Activated CD8-positive, alpha-beta memory T cell treated with anti-CD3 and anti-CD28 coated beads, Interleukin-2, amount 10 ng/mL, durations not matched to agents 7 days and 5 days (primary cell): ENCODE measurements at regions not wholly inside any gene's neighbourhood (a gene's known extent, or its start where the extent isn't known, plus 50 kb on each side); places are given as distances from the start of the nearest gene placed in this dataset.
"Not testable (repeated sequence)": the region's sequence is repeated elsewhere in the genome, so short reads cannot be mapped to it uniquely, and the experiment has no call there.

Experiments used
- ATAC-seq: fragments of 150-1000 bp; cut with Tn5 transposase; one replicate; pipeline ENCODE4 v1.10.0; 2021; ENCODE audit warnings: moderate library complexity
- CTCF ChIA-PET: fragments of 350-600 bp; sonication (Branson Sonifier 250); formaldehyde crosslinking; loops from one replicate; lab custom pipeline; 2021; ENCODE audit warnings: antibody characterized with exemption; lab: Charles Lee
- DNase-seq: peaks from one replicate; pipeline ENCODE4 v3.0.0-alpha.2; 2020
- H3K27ac Mint-ChIP-seq: one replicate; pipeline ENCODE4 v1.8.0; 2021; ENCODE audit warnings: mild to moderate bottlenecking, mixed read lengths
- H3K27me3 Mint-ChIP-seq: one replicate; pipeline ENCODE4 v1.8.0; 2021; ENCODE audit warnings: mixed read lengths
- H3K36me3 Mint-ChIP-seq: one replicate; pipeline ENCODE4 v1.8.0; 2021; ENCODE audit warnings: mild to moderate bottlenecking, mixed read lengths
- H3K4me1 Mint-ChIP-seq: one replicate; pipeline ENCODE4 v1.8.0; 2021; ENCODE audit warnings: mixed read lengths
- H3K4me3 Mint-ChIP-seq: one replicate; pipeline ENCODE4 v1.8.0; 2021; ENCODE audit warnings: mild to moderate bottlenecking, moderate library complexity, mixed read lengths
- H3K9me3 Mint-ChIP-seq: one replicate; pipeline ENCODE4 v1.8.0; 2022; ENCODE audit warnings: low read depth, mixed read lengths

DNA sequence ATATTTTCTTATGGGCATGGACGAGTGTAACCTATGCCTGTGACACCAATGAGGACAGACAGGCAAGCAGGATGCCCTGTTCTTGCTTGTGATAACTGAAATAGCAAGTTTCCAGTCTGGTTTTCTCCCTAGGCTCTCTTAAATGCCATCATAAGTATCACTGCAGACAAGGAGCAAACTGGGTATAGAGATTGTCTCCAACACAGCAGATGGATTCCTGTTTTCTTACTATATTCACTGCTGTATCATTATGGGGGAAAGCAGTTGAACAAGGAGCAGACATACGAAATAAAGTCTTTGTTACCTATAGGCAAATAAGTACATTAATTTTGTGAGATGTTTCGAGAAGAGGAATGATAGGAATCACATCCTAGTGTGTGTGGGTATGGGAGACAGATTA is 178.0 kb upstream of the TBL1XR1 start:
- no peaks in the 10 kb centered on the region for H3K9me3 Mint-ChIP-seq
- H3K36me3 Mint-ChIP-seq = peaks cover 2% of the 10 kb centered on the region
- peaks cover 3% of the 10 kb centered on the region for H3K4me1 Mint-ChIP-seq
- CTCF ChIA-PET = no interaction called here
- H3K4me3 Mint-ChIP-seq = no peak overlapping the region
- DNase-seq = no peak
- no peaks in the 10 kb centered on the region for H3K27me3 Mint-ChIP-seq
- H3K27ac Mint-ChIP-seq = no peak overlapping the region
- no peak for ATAC-seq

DNA sequence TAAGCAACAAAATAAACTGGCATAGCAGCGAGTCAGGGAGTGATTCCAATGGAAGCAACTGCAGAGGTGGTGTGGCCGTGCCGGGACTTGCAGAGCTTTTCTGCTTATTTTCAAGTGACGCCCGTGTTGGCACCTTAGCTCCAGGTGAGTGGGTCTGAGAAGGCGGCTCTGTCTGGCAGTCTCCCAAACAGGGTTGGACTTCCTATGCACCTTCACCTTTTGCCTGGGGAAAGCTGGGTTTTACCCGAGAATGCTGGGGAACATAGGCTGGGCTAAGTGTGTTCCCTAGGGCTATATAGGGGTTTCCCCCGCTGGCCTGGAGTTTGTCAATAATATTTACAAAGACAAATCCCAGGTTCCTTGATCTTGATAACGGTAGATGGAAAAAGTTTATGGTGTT is 179.9 kb upstream of the TBL1XR1 start:
- H3K27me3 Mint-ChIP-seq = no peaks in the 10 kb centered on the region
- peaks cover 5% of the 10 kb centered on the region for H3K36me3 Mint-ChIP-seq
- H3K9me3 Mint-ChIP-seq = peaks cover 1% of the 10 kb centered on the region
- CTCF ChIA-PET = interaction anchor here (1.1 kb wide), 1 partner anchor 12 kb away, joined by 3 read pairs; no protein-coding TSS in a partner anchor
- DNase-seq (no peak), ATAC-seq (no peak)
- no peak overlapping the region for H3K4me3 Mint-ChIP-seq
- peaks cover 3% of the 10 kb centered on the region for H3K4me1 Mint-ChIP-seq
- H3K27ac Mint-ChIP-seq = no peak overlapping the region

DNA sequence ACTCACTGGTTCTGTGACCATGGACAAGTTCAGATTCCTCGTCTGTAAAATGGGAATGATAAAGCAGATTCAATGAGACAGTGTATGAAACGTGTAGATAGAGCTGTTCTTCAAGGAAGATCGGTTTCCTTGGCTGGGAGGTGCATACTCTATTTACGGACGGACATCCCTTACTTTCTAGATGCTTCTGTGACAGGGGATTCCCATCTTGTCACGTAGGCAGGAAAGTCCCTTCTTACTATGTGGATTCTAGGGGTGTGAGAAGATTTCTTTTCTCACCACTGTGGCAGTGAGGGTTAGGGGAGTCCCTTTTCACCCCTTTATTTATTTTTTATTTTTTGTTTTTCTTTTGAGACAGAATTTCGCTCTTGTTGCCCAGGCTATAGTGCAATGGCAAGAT is 180.9 kb upstream of the TBL1XR1 start:
- Mint-ChIP-seq H3K4me1 (peaks cover 3% of the 10 kb centered on the region), H3K9me3 (peaks cover 3% of the 10 kb centered on the region), H3K27ac (no peak overlapping the region), H3K4me3 (no peak overlapping the region), H3K27me3 (no peaks in the 10 kb centered on the region), H3K36me3 (peaks cover 5% of the 10 kb centered on the region)
- CTCF ChIA-PET = no interaction called here
- DNase-seq (no peak), ATAC-seq (no peak)

DNA sequence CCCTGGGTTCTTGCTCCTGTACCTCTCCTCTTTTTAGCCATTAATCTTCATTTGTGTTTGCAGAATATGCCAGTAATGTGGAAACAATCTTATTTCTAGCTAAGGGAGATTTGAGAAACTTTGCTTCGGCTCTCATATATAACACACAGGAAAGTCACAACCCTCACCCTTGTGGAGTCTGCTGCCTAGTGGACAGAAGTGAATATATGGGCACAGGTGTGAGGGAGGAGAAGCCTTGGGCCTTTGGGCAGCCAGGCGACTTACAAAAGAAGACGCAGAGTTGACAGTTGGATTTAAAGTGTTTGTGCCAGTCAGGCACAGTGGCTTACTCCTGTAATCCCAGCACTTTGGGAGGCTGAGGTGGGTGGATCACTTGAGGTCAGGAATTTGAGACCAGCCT is 181.8 kb upstream of the TBL1XR1 start:
- no peak overlapping the region for H3K4me3 Mint-ChIP-seq
- H3K4me1 Mint-ChIP-seq = peaks cover 3% of the 10 kb centered on the region
- H3K27ac Mint-ChIP-seq = no peak overlapping the region
- ATAC-seq (no peak), DNase-seq (no peak)
- H3K9me3 Mint-ChIP-seq = peaks cover 3% of the 10 kb centered on the region
- H3K36me3 Mint-ChIP-seq = peaks cover 5% of the 10 kb centered on the region
- H3K27me3 Mint-ChIP-seq = no peaks in the 10 kb centered on the region
- CTCF ChIA-PET = interaction anchor here (0.7 to 1.0 kb wide), 2 partner anchors 9 to 69 kb away, joined by 3 read pairs; no protein-coding TSS in a partner anchor

DNA sequence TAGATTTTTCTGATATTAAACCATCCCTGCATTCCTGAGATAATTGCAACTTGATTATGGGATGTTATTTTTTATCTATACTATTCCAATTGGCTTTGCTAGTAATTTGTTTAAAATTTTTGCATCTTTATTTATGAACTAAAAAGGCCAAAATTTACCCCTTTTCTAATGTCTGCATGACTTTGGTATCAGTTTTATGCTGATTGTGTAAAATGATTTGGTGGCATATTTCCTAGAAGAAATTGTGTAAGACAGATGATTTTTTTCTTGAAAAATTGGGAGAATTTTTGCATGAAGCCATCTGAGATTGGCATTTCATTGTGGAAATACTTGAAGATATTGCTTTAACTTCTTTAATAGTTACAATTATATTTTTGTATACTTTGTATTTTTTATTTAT is 183.8 kb upstream of the TBL1XR1 start:
- Mint-ChIP-seq H3K36me3 (peaks cover 5% of the 10 kb centered on the region), H3K9me3 (peaks cover 3% of the 10 kb centered on the region), H3K4me3 (no peak overlapping the region), H3K4me1 (peaks cover 3% of the 10 kb centered on the region), H3K27ac (no peak overlapping the region), H3K27me3 (no peaks in the 10 kb centered on the region)
- CTCF ChIA-PET = no interaction called here
- no peak for ATAC-seq
- no peak for DNase-seq

DNA sequence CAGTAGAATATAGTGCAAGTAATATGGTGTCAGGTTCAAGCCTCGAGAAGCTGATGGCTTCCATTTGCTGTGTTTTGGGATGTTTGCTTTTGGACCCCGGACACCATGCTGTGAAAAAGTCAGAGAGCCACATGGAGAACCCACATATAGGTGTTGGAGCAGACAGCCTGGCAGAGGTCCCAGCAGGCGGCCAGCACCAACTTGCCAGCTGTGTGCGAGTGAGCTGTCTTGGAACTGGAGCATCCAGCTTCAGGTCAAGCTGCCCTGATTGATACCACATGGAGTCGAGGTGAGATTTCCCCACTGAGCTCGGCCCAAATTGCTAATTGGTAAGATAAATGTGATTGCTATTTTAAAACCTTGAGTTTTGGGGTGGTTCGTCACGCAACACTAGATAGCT is 185.7 kb upstream of the TBL1XR1 start:
- Mint-ChIP-seq H3K4me1 (peaks cover 3% of the 10 kb centered on the region), H3K9me3 (peaks cover 5% of the 10 kb centered on the region), H3K36me3 (peaks cover 5% of the 10 kb centered on the region), H3K27ac (no peak overlapping the region), H3K4me3 (no peak overlapping the region), H3K27me3 (no peaks in the 10 kb centered on the region)
- DNase-seq (no peak), ATAC-seq (no peak)
- CTCF ChIA-PET = no interaction called here

DNA sequence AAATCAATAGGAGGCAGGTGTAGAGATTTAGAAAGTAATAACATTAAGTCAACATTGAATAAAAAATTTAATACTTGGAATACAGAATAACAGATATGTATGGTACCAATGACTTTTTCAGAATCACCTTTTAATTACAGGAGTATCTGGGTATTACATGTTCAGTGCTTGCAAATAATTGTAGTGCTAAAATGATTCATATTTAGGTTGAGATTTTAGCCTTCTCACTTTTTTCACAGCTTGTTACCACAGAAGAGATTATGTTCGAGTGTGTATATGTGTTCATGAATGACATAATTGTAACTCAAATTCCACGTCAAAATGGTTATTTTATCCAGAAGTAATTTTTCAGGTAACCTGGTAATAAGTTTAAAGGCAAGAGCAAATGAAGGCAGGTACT is 187.9 kb upstream of the TBL1XR1 start:
- CTCF ChIA-PET = no interaction called here
- Mint-ChIP-seq H3K27ac (no peak overlapping the region), H3K9me3 (peaks cover 5% of the 10 kb centered on the region), H3K4me3 (no peak overlapping the region), H3K36me3 (peaks cover 4% of the 10 kb centered on the region), H3K27me3 (no peaks in the 10 kb centered on the region), H3K4me1 (no peaks in the 10 kb centered on the region)
- ATAC-seq = no peak
- no peak for DNase-seq

DNA sequence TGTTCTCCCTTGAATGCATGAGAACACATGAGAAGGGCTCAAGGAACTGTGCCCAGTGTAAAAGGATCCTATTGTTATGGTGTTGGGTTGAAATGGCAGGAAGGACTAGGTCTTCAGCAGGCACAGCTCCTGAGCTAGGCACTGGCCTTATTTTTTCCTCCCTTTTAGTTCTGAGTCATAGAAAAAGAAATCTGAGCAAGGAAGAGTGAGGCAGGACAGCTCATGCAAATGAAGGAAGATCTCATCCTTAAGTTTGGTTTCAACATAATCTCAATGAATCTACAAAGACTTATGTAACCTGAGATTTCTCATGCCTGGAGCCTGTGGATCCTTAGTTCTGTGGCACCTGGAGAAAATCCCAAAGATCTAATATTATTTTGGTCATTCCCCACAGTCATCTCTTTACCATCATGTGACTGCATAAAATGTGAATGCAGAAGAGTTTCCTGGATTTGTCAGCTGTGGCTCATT is 188.6 kb upstream of the TBL1XR1 start:
- no peak overlapping the region for H3K4me3 Mint-ChIP-seq
- CTCF ChIA-PET = no interaction called here
- ATAC-seq = no peak

DNA sequence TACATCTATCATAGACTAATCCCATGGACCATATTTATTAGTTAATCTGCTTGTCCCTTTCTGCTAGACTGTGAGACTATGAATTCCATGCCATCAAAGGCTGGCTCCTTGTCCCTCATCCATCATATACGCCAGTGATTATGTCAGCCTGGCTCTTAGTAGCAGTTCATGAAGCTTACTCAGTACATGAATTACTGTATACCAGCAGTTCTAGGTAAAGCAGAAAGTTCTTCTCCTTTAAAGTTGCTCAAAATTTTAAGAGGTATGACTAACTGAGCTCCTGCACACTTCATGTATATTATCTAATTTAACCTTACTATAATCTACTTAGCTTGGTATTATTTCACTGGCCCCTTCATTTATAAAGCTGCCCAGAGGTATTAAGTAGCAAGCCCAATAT is 190.9 kb upstream of the TBL1XR1 start:
- DNase-seq (no peak), ATAC-seq (no peak)
- Mint-ChIP-seq H3K9me3 (peaks cover 2% of the 10 kb centered on the region), H3K36me3 (no peaks in the 10 kb centered on the region), H3K27ac (no peak overlapping the region), H3K4me3 (no peak overlapping the region), H3K27me3 (no peaks in the 10 kb centered on the region), H3K4me1 (no peaks in the 10 kb centered on the region)
- CTCF ChIA-PET = no interaction called here

More for the DNA sequence above, 188.6 kb upstream of the TBL1XR1 start:
- H3K9me3 Mint-ChIP-seq = peaks cover 5% of the 10 kb centered on the region
- peaks cover 2% of the 10 kb centered on the region for H3K36me3 Mint-ChIP-seq
- no peaks in the 10 kb centered on the region for H3K27me3 Mint-ChIP-seq
- no peaks in the 10 kb centered on the region for H3K4me1 Mint-ChIP-seq
- no peak overlapping the region for H3K27ac Mint-ChIP-seq
- no peak for DNase-seq

DNA sequence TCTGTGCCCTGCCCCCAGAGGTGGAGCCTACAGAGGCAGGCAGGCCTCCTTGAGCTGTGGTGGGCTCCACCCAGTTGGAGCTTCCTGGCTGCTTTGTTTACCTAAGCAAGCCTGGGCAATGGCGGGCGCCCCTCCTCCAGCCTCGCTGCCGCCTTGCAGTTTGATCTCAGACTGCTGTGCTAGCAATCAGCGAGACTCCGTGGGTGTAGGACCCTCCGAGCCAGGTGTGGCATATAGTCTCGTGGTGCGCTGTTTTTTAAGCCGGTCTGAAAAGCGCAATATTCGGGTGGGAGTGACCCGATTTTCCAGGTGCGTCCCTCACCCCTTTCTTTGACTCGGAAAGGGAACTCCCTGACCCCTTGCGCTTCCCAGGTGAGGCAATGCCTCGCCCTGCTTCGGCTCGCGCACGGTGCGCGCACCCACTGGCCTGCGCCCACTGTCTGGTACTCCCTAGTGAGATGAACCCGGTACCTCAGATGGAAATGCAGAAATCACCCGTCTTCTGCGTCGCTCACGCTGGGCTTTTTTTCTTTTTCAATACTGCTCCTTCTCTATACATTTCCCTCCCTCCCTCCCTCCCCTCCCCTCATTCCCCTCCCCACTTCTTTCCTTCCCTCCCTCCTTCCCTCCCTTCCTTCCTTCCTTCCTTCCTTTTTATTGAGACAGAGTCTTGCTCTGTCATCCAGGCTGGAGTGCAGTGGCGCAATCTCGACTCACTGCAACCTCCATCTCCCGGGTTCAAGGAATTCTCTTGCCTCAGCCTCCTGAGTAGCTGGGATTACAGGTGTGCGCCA is 197.1 kb upstream of the TBL1XR1 start:
- H3K4me3 Mint-ChIP-seq = peak overlapping the region; percentile 45
- H3K27me3 Mint-ChIP-seq, DNase-seq: not testable (repeated sequence)

DNA sequence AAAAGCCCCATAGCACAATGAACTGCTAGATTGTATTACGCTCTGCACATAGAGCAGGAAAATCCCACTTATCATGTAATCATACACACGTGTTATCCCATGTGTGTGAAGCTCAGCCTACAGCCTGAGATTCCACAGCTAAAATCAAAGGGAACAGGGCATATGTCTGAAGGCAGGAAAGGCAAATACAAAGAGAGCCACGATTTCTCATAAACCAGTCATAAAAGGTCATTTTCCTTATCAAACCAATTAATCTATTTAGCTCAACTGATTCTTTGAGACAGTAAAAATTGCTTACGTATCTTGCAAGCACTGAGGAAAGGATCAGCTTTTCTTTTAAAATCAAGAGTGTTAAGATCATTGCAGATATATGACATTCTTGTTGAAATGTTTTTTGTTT is 199.5 kb upstream of the TBL1XR1 start:
- CTCF ChIA-PET = interaction anchor here (1.3 kb wide), 1 partner anchor 13 kb away, joined by 3 read pairs; no protein-coding TSS in a partner anchor
- Mint-ChIP-seq H3K27ac (no peak overlapping the region), H3K9me3 (peaks cover 4% of the 10 kb centered on the region), H3K27me3 (no peaks in the 10 kb centered on the region), H3K4me3 (no peak overlapping the region), H3K4me1 (no peaks in the 10 kb centered on the region), H3K36me3 (peaks cover 1% of the 10 kb centered on the region)
- DNase-seq = no peak
- no peak for ATAC-seq

More for the DNA sequence above, 197.1 kb upstream of the TBL1XR1 start:
- ATAC-seq, H3K4me1 Mint-ChIP-seq, CTCF ChIA-PET, H3K27ac Mint-ChIP-seq, H3K9me3 Mint-ChIP-seq, H3K36me3 Mint-ChIP-seq: not testable (repeated sequence)

DNA sequence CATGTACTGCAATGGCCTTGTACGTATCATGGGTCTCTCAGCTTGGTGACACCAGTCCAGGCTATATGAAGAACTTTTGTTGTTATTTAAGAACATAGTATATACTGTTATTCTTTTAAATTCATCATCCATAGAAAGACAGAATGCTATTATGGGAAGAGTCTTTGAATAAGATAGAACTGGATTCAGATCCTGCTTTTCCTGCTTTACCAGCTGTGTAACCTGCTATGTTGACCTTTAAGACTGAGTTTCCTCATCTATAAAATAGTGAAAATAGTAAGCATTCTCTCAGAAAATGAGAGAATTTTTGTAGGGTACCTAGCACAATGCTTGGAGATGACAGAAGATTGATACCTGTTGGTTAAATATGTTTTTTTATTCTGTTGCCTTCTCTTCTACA is 204.1 kb upstream of the TBL1XR1 start:
- ATAC-seq (no peak), DNase-seq (no peak)
- Mint-ChIP-seq H3K36me3 (no peaks in the 10 kb centered on the region), H3K27me3 (no peaks in the 10 kb centered on the region), H3K9me3 (peaks cover 2% of the 10 kb centered on the region), H3K27ac (no peak overlapping the region), H3K4me3 (no peak overlapping the region), H3K4me1 (peaks cover 3% of the 10 kb centered on the region)
- CTCF ChIA-PET = no interaction called here

DNA sequence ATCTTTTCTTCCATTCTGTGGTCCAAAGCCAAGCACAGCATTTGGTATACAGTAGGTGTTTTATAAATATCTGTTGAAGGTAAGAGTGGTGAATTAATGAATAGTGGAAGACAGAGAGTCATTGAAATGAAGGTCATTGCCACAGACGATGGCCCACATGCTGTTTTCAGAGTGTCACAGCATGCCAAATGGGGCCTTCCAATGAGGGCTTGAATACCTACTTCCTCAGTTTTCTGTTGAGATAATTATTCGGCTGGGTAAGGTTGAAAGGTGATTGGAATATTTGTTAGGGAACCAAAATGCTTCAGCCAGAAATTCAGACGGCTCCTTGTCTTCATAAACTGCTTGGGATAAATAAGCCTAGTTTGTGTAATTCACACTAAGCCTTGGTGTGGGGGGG is 205.3 kb upstream of the TBL1XR1 start:
- no peaks in the 10 kb centered on the region for H3K36me3 Mint-ChIP-seq
- H3K4me1 Mint-ChIP-seq = peaks cover 3% of the 10 kb centered on the region
- CTCF ChIA-PET = no interaction called here
- DNase-seq (no peak), ATAC-seq (no peak)
- peaks cover 2% of the 10 kb centered on the region for H3K9me3 Mint-ChIP-seq
- no peak overlapping the region for H3K4me3 Mint-ChIP-seq
- no peaks in the 10 kb centered on the region for H3K27me3 Mint-ChIP-seq
- H3K27ac Mint-ChIP-seq = no peak overlapping the region

DNA sequence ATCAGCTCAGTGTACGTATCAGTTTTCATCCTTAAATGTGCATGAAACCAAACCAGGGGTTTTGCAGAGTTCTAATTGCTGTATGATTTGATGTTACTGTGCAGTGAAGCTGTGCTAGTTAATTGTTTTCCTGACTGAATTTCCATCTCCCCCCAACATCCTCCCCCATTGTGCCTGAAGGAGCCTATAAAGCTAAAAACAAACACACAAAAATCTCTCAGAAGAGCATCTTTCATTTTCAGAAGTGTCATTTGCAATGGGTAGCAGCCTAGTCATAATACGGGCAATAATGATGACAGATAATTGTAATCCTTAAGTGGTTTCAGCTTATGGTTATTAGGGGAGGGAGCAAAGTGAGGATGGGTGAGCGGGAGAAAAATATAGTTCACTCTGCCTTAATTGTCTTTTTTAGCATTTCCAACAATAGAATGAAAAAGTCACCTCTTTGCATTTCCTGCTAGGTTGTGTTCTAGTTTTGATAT is 207.9 kb upstream of the TBL1XR1 start:
- Mint-ChIP-seq H3K36me3 (no peaks in the 10 kb centered on the region), H3K9me3 (peaks cover 2% of the 10 kb centered on the region), H3K4me1 (peaks cover 3% of the 10 kb centered on the region), H3K4me3 (no peak overlapping the region), H3K27ac (no peak overlapping the region), H3K27me3 (no peaks in the 10 kb centered on the region)
- DNase-seq = no peak
- CTCF ChIA-PET = no interaction called here
- ATAC-seq = no peak
